ENCODE measurements at regions not wholly inside any gene's neighbourhood (a gene's known extent, or its start where the extent isn't known, plus 50 kb on each side); places are given as distances from the start of the nearest gene placed in this dataset.

GRCh38 chr17:79338604-79339003, 264.0 kb downstream of the ENGASE start:
- Histone ChIP-seq H3K27ac (ENCODE audit: low read depth, low read length) (no peak overlapping the region), H2AFZ (ENCODE audit: low read depth, low read length, poor library complexity, severe bottlenecking) (no peak overlapping the region), H3K9me3 (ENCODE audit: control insufficient read depth in 1 of 2, insufficient read depth in 1 of 2, low read depth in 1 of 2, low read length in 2 of 2) (no peaks in the 10 kb centered on the region), H3K4me2 (ENCODE audit: low read length) (no peak overlapping the region), H3K79me2 (ENCODE audit: insufficient read depth, low read length) (no peaks in the 10 kb centered on the region), H3K4me1 (ENCODE audit: control insufficient read depth in 1 of 2, insufficient read depth in 2 of 2, low read length in 2 of 2) (no peaks in the 10 kb centered on the region), H3K27me3 (ENCODE audit: insufficient read depth, low read length) (peaks cover 84% of the 10 kb centered on the region), H3K4me3 (replicated peaks in 1 of 2; ENCODE audit: low read depth in 1 of 2, low read length in 2 of 2) (no peak overlapping the region), H3K36me3 (ENCODE audit: control insufficient read depth in 1 of 2, insufficient read depth in 2 of 2, low read length in 2 of 2) (no peaks in the 10 kb centered on the region), H4K20me1 (ENCODE audit: insufficient read depth) (no peaks in the 10 kb centered on the region), H3K9ac (ENCODE audit: low read length) (no peak overlapping the region), H3K9me2 (ENCODE audit: insufficient read depth) (no peaks in the 10 kb centered on the region)
- ChIA-PET POLR2A (no interaction called here), CTCF (no interaction called here), RAD21 (ENCODE audit: low non-redundant PET in 1 of 2, low total read pairs in 2 of 2, uncharacterized antibody in 2 of 2, unreplicated experiment in 2 of 2) (no interaction called here)
- no TSS peak for BruUV-seq (replicated peaks)
- TF ChIP-seq REST (IDR thresholded peaks at IDR 0.05; ENCODE audit: low read depth) = no peak
- no peak for TF ChIP-seq EGR1 (IDR thresholded peaks at IDR 0.05; ENCODE audit: low read depth)
- no peak for TF ChIP-seq POLR2A (IDR thresholded peaks at IDR 0.05; ENCODE audit: borderline replicate concordance, extremely low read depth, insufficient read depth, insufficient read length)
- TF ChIP-seq EZH2 (IDR thresholded peaks at IDR 0.05) = no peak
- TF ChIP-seq YY1 (IDR thresholded peaks at IDR 0.05; ENCODE audit: extremely low read depth, insufficient replicate concordance, low read depth, low read length) = no peak
- no peak for TF ChIP-seq SRF (IDR thresholded peaks at IDR 0.05; ENCODE audit: low read depth)
- no peak for TF ChIP-seq JUND (IDR thresholded peaks at IDR 0.05)
- TF ChIP-seq POLR2AphosphoS5 (IDR thresholded peaks at IDR 0.05; ENCODE audit: low read depth, low read length) = no peak
- no peak for TF ChIP-seq EZH2phosphoT487 (IDR thresholded peaks at IDR 0.05; ENCODE audit: borderline replicate concordance)
- no peak for TF ChIP-seq CBX3 (IDR thresholded peaks at IDR 0.05; ENCODE audit: low read depth)
- no peak for TF ChIP-seq FOSL1 (IDR thresholded peaks at IDR 0.05; ENCODE audit: low read depth)
- TF ChIP-seq ZBTB33 (IDR thresholded peaks at IDR 0.05; ENCODE audit: extremely low read depth, insufficient replicate concordance, low read length) = no peak
- TF ChIP-seq RAD21 (IDR thresholded peaks at IDR 0.05; ENCODE audit: low read depth) = no peak
- TF ChIP-seq SIN3A (IDR thresholded peaks at IDR 0.05; ENCODE audit: low read depth) = no peak
- TF ChIP-seq MAX (IDR thresholded peaks at IDR 0.05) = no peak
- TF ChIP-seq ZNF274 (IDR thresholded peaks at IDR 0.05; ENCODE audit: low read depth, low read length) = no peak
- no peak for TF ChIP-seq ELF1 (IDR thresholded peaks at IDR 0.05; ENCODE audit: borderline replicate concordance, low read depth)
- TF ChIP-seq TCF7L2 (IDR thresholded peaks at IDR 0.05; ENCODE audit: borderline replicate concordance, extremely low read depth, insufficient read depth, insufficient read length) = no peak
- no peak for TF ChIP-seq ZFX (IDR thresholded peaks at IDR 0.05)
- ATAC-seq (no peak), DNase-seq (ENCODE audit: low read depth, low spot score) (no peak)
- intact Hi-C loops (cut with micrococcal nuclease) = no loop called here
